ENCODE measurements at regions not wholly inside any gene's neighbourhood (a gene's known extent, or its start where the extent isn't known, plus 50 kb on each side); places are given as distances from the start of the nearest gene placed in this dataset.
A peak's percentile ranks its signal among the peaks of the same experiment; 100 is the strongest.

DNA sequence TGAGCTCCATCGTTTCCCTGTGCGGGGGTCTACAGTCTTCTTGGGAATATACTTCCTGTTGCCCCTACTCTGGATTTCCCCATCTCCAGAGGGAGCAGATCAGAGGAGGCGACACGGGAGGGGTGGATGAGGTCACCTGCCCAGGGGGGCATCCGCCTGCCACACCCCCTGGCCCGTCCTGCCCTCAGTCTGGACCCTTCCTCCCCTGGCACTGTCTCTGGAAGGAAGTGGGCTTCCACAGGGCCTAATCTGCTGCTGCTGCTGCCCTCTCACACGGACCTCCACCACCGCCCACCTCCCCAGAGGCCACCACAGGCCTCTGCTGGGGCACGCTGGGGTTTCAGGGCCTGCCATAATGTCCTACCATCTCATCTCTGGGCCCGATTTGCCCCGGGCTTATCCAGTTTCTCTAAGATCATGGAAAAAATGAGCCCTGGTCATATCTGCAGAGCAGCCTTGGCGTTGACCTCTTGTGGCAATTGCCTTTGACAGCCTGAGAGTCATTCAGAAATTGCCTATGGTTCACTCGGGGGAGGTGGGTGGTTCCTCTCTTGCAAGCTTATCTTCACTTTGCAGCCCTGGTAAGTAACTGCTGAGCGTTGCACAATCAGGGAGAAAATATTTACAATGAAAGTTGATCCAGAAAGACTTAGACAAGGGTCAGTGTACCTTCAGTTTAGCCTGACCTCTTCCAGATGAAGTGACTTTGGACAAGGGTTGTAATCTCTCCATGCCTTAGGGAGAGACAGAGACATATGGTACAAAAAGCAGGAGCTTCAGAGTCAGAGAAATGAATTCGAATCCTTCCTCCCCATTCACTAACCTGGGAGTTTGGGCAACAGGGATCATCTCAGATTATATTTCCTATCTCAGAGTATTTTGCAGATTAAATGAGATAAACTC is 252.4 kb downstream of the TOMM20 start (continued):
- TF ChIP-seq NR2F1 (CRISPR knock-in tag; IDR thresholded peaks at IDR 0.05), result peak; percentile 87 to 92
- TF ChIP-seq HOXA3 (CRISPR knock-in tag; IDR thresholded peaks at IDR 0.05), result peak; percentile 82
- TF ChIP-seq HMG20A (CRISPR knock-in tag; IDR thresholded peaks at IDR 0.05; ENCODE audit: borderline replicate concordance), result peak; percentile 87
- no peak for TF ChIP-seq RARG (CRISPR knock-in tag; IDR thresholded peaks at IDR 0.05; ENCODE audit: low read depth)
- TF ChIP-seq, protein P1, sequence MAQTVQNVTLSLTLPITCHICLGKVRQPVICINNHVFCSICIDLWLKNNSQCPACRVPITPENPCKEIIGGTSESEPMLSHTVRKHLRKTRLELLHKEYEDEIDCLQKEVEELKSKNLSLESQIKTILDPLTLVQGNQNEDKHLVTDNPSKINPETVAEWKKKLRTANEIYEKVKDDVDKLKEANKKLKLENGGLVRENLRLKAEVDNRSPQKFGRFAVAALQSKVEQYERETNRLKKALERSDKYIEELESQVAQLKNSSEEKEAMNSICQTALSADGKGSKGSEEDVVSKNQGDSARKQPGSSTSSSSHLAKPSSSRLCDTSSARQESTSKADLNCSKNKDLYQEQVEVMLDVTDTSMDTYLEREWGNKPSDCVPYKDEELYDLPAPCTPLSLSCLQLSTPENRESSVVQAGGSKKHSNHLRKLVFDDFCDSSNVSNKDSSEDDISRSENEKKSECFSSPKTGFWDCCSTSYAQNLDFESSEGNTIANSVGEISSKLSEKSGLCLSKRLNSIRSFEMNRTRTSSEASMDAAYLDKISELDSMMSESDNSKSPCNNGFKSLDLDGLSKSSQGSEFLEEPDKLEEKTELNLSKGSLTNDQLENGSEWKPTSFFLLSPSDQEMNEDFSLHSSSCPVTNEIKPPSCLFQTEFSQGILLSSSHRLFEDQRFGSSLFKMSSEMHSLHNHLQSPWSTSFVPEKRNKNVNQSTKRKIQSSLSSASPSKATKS (CRISPR knock-in tag; IDR thresholded peaks at IDR 0.05), result no peak
- TF ChIP-seq HMGA1 (CRISPR knock-in tag; conservative IDR thresholded peaks at IDR 0.05), result no peak
- TF ChIP-seq, protein P2, sequence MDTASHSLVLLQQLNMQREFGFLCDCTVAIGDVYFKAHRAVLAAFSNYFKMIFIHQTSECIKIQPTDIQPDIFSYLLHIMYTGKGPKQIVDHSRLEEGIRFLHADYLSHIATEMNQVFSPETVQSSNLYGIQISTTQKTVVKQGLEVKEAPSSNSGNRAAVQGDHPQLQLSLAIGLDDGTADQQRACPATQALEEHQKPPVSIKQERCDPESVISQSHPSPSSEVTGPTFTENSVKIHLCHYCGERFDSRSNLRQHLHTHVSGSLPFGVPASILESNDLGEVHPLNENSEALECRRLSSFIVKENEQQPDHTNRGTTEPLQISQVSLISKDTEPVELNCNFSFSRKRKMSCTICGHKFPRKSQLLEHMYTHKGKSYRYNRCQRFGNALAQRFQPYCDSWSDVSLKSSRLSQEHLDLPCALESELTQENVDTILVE (CRISPR knock-in tag; IDR thresholded peaks at IDR 0.05), result peak; percentile 37; the same call in 1 of the 2 replicates
- no peak for TF ChIP-seq HNRNPK (IDR thresholded peaks at IDR 0.05; ENCODE audit: low read depth, low read length, poor library complexity, severe bottlenecking)
- no peak for TF ChIP-seq ZNF775 (CRISPR knock-in tag; IDR thresholded peaks at IDR 0.05; ENCODE audit: borderline replicate concordance)
- TF ChIP-seq GATA4 (IDR thresholded peaks at IDR 0.05; ENCODE audit: borderline replicate concordance, low read depth), result peak; percentile 94
- peak; percentile 43 to 62; a peak in 2 of 4 replicates for TF ChIP-seq POLR2A (IDR thresholded peaks at IDR 0.05; ENCODE audit: insufficient read depth in 1 of 2, low read depth in 2 of 2, low read length in 2 of 2)
- TF ChIP-seq MBD4 (IDR thresholded peaks at IDR 0.05; ENCODE audit: borderline replicate concordance, low read length), result peak; percentile 87; the same call in 1 of the 2 replicates
- no peak for TF ChIP-seq ZMAT3 (CRISPR knock-in tag; conservative IDR thresholded peaks at IDR 0.05)
- peak; percentile 87 for TF ChIP-seq ZBTB20 (CRISPR knock-in tag; IDR thresholded peaks at IDR 0.05; ENCODE audit: borderline replicate concordance, low read depth)
- TF ChIP-seq SIN3A (IDR thresholded peaks at IDR 0.05; ENCODE audit: borderline replicate concordance, low read depth, low read length), result no peak; the same call in 1 of the 2 replicates
- TF ChIP-seq, protein P3, sequence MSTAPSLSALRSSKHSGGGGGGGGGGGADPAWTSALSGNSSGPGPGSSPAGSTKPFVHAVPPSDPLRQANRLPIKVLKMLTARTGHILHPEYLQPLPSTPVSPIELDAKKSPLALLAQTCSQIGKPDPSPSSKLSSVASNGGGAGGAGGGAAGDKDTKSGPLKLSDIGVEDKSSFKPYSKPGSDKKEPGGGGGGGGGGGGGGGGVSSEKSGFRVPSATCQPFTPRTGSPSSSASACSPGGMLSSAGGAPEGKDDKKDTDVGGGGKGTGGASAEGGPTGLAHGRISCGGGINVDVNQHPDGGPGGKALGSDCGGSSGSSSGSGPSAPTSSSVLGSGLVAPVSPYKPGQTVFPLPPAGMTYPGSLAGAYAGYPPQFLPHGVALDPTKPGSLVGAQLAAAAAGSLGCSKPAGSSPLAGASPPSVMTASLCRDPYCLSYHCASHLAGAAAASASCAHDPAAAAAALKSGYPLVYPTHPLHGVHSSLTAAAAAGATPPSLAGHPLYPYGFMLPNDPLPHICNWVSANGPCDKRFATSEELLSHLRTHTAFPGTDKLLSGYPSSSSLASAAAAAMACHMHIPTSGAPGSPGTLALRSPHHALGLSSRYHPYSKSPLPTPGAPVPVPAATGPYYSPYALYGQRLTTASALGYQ (CRISPR knock-in tag; IDR thresholded peaks at IDR 0.05), result peak; percentile 92
- peak; percentile 63; the same call in 1 of the 2 replicates for TF ChIP-seq ZNF136 (CRISPR knock-in tag; IDR thresholded peaks at IDR 0.05; ENCODE audit: low read depth)
- TF ChIP-seq ZNF224 (CRISPR knock-in tag; IDR thresholded peaks at IDR 0.05), result no peak; the same call in 1 of the 2 replicates
